ENCODE measurements at regions not wholly inside any gene's neighbourhood (a gene's known extent, or its start where the extent isn't known, plus 50 kb on each side); places are given as distances from the start of the nearest gene placed in this dataset.
"Not testable (repeated sequence)": the region's sequence is repeated elsewhere in the genome, so short reads cannot be mapped to it uniquely, and the experiment has no call there.

GRCh38 chr10:56298941-56299340 is 62.1 kb downstream of the ZWINT start:
- peak; percentile 15 for DNase-seq (ENCODE audit: low spot score)

GRCh38 chr10:56296618-56297017 is 64.4 kb downstream of the ZWINT start:
- no peak for DNase-seq (ENCODE audit: low spot score)

- DNase-seq (ENCODE audit: low spot score): no peak
These were observed 72.7 kb downstream of the ZWINT start for GRCh38 chr10:56288403-56288802.

GRCh38 chr10:56286096-56286495 is 75.0 kb downstream of the ZWINT start:
- DNase-seq (ENCODE audit: low spot score): no peak

GRCh38 chr10:56279270-56279669 is 81.8 kb downstream of the ZWINT start:
- DNase-seq (ENCODE audit: low spot score): no peak

GRCh38 chr10:56269181-56269580 is 91.9 kb downstream of the ZWINT start:
- DNase-seq (ENCODE audit: low spot score): no peak

- no peak for DNase-seq (ENCODE audit: low spot score)
These were observed 94.9 kb downstream of the ZWINT start for GRCh38 chr10:56266120-56266519.

GRCh38 chr10:56258991-56259390 is 102.1 kb downstream of the ZWINT start:
- no peak for DNase-seq (ENCODE audit: low spot score)

GRCh38 chr10:56258378-56258777 is 102.7 kb downstream of the ZWINT start:
- no peak for DNase-seq (ENCODE audit: low spot score)

GRCh38 chr10:56255298-56255697 is 105.8 kb downstream of the ZWINT start:
- no peak for DNase-seq (ENCODE audit: low spot score)

- no peak for DNase-seq (ENCODE audit: low spot score)
These were observed 120.6 kb downstream of the ZWINT start for GRCh38 chr10:56240471-56240870.

GRCh38 chr10:56231436-56231835 is 129.6 kb downstream of the ZWINT start:
- no peak for DNase-seq (ENCODE audit: low spot score)

- DNase-seq (ENCODE audit: low spot score): peak; percentile 4
These were observed 138.8 kb downstream of the ZWINT start for GRCh38 chr10:56222237-56222636.

GRCh38 chr10:56212951-56213350 is 148.1 kb downstream of the ZWINT start:
- DNase-seq (ENCODE audit: low spot score): no peak

GRCh38 chr10:56181607-56182006 is 179.5 kb downstream of the ZWINT start:
- no peak for DNase-seq (ENCODE audit: low spot score)

GRCh38 chr10:56178210-56178609 is 182.8 kb downstream of the ZWINT start:
- peak; percentile 19 for DNase-seq (ENCODE audit: low spot score)

GRCh38 chr10:56155091-56155513 is 206.0 kb downstream of the ZWINT start:
- DNase-seq (ENCODE audit: low spot score): not testable (repeated sequence)

GRCh38 chr10:56146806-56147205 is 214.3 kb downstream of the ZWINT start:
- no peak for DNase-seq (ENCODE audit: low spot score)

GRCh38 chr10:56142092-56142728 is 218.8 kb downstream of the ZWINT start:
- DNase-seq (ENCODE audit: low spot score): no peak

GRCh38 chr10:56139405-56139804 is 221.7 kb downstream of the ZWINT start:
- no peak for DNase-seq (ENCODE audit: low spot score)

GRCh38 chr10:56135828-56136227 is 225.2 kb downstream of the ZWINT start:
- no peak for DNase-seq (ENCODE audit: low spot score)

- no peak for DNase-seq (ENCODE audit: low spot score)
These were observed 237.8 kb downstream of the ZWINT start for GRCh38 chr10:56123247-56123646.

- peak; percentile 8 for DNase-seq (ENCODE audit: low spot score)
These were observed 244.4 kb downstream of the ZWINT start for GRCh38 chr10:56116684-56117083.

GRCh38 chr10:56109454-56109853 is 251.6 kb downstream of the ZWINT start:
- DNase-seq (ENCODE audit: low spot score): no peak

All from iPS-NIHi11 (cell line).